HG03139 (cell line): ENCODE measurements at regions not wholly inside any gene's neighbourhood (a gene's known extent, or its start where the extent isn't known, plus 50 kb on each side); places are given as distances from the start of the nearest gene placed in this dataset.

Experiments
- ATAC-seq: cut with Tn5 transposase; IDR thresholded peaks from one replicate; pipeline ENCODE4 v1.9.1; 2021; ENCODE audit not compliant: unreplicated experiment

GRCh38 chr6:146902846-146903245 is 301.4 kb upstream of the STXBP5 start:
- no peak for ATAC-seq

GRCh38 chr6:146903451-146903850 is 300.8 kb upstream of the STXBP5 start:
- no peak for ATAC-seq

GRCh38 chr6:146904596-146904995 is 299.6 kb upstream of the STXBP5 start:
- no peak for ATAC-seq

- ATAC-seq: no peak
These were observed 299.0 kb upstream of the STXBP5 start for GRCh38 chr6:146905181-146905704.

GRCh38 chr6:146908786-146909185 is 295.4 kb upstream of the STXBP5 start:
- no peak for ATAC-seq

- no peak for ATAC-seq
These were observed 294.8 kb upstream of the STXBP5 start for GRCh38 chr6:146909376-146909775.

- ATAC-seq: no peak
These were observed 294.3 kb upstream of the STXBP5 start for GRCh38 chr6:146909886-146910285.

- ATAC-seq: no peak
These were observed 293.6 kb upstream of the STXBP5 start for GRCh38 chr6:146910611-146911010.

GRCh38 chr6:146911635-146912215 is 292.5 kb upstream of the STXBP5 start:
- no peak for ATAC-seq

GRCh38 chr6:146912730-146913685 is 291.2 kb upstream of the STXBP5 start:
- ATAC-seq: no peak

- ATAC-seq: no peak
These were observed 290.3 kb upstream of the STXBP5 start for GRCh38 chr6:146913842-146914488.

GRCh38 chr6:146914489-146915483 is 289.4 kb upstream of the STXBP5 start:
- no peak for ATAC-seq

GRCh38 chr6:146915671-146916127 is 288.5 kb upstream of the STXBP5 start:
- ATAC-seq: no peak

- ATAC-seq: no peak
These were observed 287.7 kb upstream of the STXBP5 start for GRCh38 chr6:146916435-146917025.

GRCh38 chr6:146917182-146917581 is 287.0 kb upstream of the STXBP5 start:
- no peak for ATAC-seq

- no peak for ATAC-seq
These were observed 286.2 kb upstream of the STXBP5 start for GRCh38 chr6:146917979-146918378.

- ATAC-seq: no peak
These were observed 285.2 kb upstream of the STXBP5 start for GRCh38 chr6:146919017-146919416.

GRCh38 chr6:146923205-146923833 is 280.9 kb upstream of the STXBP5 start:
- no peak for ATAC-seq

GRCh38 chr6:146925846-146926245 is 278.4 kb upstream of the STXBP5 start:
- ATAC-seq: no peak
